DOHH2 (cell line): ENCODE measurements at regions not wholly inside any gene's neighbourhood (a gene's known extent, or its start where the extent isn't known, plus 50 kb on each side); places are given as distances from the start of the nearest gene placed in this dataset.

Experiments
- EZH2phosphoT487 ChIP-seq: fragments of 200-600 bp; sonication (generic); IDR thresholded peaks from 2 replicates; pipeline ENCODE4 v1.6.1; 2017; ENCODE audit warnings: borderline replicate concordance, mild to moderate bottlenecking, antibody characterized with exemption, low read length, moderate library complexity, mixed read lengths
- TF ChIP-seq, protein P1 (sequence below): fragments of 200-600 bp; sonication (generic); IDR thresholded peaks from one replicate; pipeline ENCODE4 v1.5.1; 2014; ENCODE audit warnings: antibody characterized with exemption, mild to moderate bottlenecking, low read depth, low read length; ENCODE audit not compliant: poor library complexity, severe bottlenecking

DNA sequence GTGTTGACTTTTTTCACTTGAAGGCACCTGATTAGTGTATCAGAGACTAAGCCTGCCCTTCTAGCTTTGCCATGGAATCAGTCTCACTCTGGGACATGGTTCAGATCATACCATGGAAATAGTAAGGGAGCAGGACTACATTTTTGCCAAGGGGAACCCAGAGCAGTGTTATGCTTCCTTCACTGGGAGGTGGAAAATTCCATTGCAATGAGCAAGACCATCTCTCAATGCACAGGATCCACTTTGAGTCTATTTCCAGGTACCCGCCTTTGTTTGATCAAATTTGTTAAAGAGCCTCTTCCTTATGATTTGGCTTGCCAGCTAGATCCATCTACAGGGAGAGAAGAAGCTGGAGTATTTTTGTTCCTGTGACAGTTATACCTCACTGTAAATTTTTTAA, 395.8 kb downstream of the MTX2 start:
- TF ChIP-seq, protein P1, sequence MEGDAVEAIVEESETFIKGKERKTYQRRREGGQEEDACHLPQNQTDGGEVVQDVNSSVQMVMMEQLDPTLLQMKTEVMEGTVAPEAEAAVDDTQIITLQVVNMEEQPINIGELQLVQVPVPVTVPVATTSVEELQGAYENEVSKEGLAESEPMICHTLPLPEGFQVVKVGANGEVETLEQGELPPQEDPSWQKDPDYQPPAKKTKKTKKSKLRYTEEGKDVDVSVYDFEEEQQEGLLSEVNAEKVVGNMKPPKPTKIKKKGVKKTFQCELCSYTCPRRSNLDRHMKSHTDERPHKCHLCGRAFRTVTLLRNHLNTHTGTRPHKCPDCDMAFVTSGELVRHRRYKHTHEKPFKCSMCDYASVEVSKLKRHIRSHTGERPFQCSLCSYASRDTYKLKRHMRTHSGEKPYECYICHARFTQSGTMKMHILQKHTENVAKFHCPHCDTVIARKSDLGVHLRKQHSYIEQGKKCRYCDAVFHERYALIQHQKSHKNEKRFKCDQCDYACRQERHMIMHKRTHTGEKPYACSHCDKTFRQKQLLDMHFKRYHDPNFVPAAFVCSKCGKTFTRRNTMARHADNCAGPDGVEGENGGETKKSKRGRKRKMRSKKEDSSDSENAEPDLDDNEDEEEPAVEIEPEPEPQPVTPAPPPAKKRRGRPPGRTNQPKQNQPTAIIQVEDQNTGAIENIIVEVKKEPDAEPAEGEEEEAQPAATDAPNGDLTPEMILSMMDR, result no peak
- TF ChIP-seq EZH2phosphoT487, result no peak
